Smooth muscle cell (in vitro differentiated cells): ENCODE measurements at regions not wholly inside any gene's neighbourhood (a gene's known extent, or its start where the extent isn't known, plus 50 kb on each side); places are given as distances from the start of the nearest gene placed in this dataset.

Source experiments
- DNase-seq: peaks from one replicate; lab custom pipeline; 2025; ENCODE audit not compliant: unreplicated experiment; lab: John Stamatoyannopoulos, UW
- H2AFZ ChIP-seq: fragments of 200-600 bp; sonication (generic); 2 replicates; pipeline ENCODE4 v1.6.0; 2016; ENCODE audit warnings: antibody characterized with exemption, low read depth, mild to moderate bottlenecking
- H3F3A ChIP-seq: fragments of 200-600 bp; sonication (generic); 2 replicates; pipeline ENCODE4 v1.6.0; 2017; ENCODE audit warnings: antibody characterized with exemption, low read depth
- H3K27ac ChIP-seq: fragments of 200-600 bp; sonication (generic); 2 replicates; pipeline ENCODE4 v1.5.1; 2016; ENCODE audit warnings: low read depth, mild to moderate bottlenecking
- H3K27me3 ChIP-seq: fragments of 200-600 bp; sonication (generic); 2 replicates; pipeline ENCODE4 v1.6.1; 2016; ENCODE audit warnings: low read depth, mild to moderate bottlenecking
- H3K36me3 ChIP-seq: fragments of 200-600 bp; sonication (generic); 2 replicates; pipeline ENCODE4 v1.5.1; 2016; ENCODE audit warnings: low read depth
- H3K4me1 ChIP-seq: fragments of 200-600 bp; sonication (generic); 2 replicates; pipeline ENCODE4 v1.5.1; 2016; ENCODE audit warnings: low read depth
- H3K4me2 ChIP-seq: fragments of 200-600 bp; sonication (generic); 2 replicates; pipeline ENCODE4 v1.6.0; 2016; ENCODE audit warnings: mild to moderate bottlenecking
- H3K4me3 ChIP-seq: fragments of 200-600 bp; sonication (generic); 2 replicates; pipeline ENCODE4 v1.5.1; 2016; ENCODE audit warnings: mild to moderate bottlenecking
- H3K79me2 ChIP-seq: fragments of 200-600 bp; sonication (generic); 2 replicates; pipeline ENCODE4 v1.6.0; 2016; ENCODE audit warnings: low read depth, mild to moderate bottlenecking
- H3K9ac ChIP-seq: fragments of 200-600 bp; sonication (generic); 2 replicates; pipeline ENCODE4 v1.6.0; 2016; ENCODE audit warnings: low read depth
- H3K9me3 ChIP-seq: fragments of 200-600 bp; sonication (generic); replicated peaks from 2 replicates; pipeline ENCODE4 v1.5.1; 2016; ENCODE audit warnings: low read depth
- H4K20me1 ChIP-seq: fragments of 200-600 bp; sonication (generic); 2 replicates; pipeline ENCODE4 v1.6.0; 2016; ENCODE audit warnings: low read depth
- CTCF ChIP-seq: fragments of 200-600 bp; sonication (generic); IDR thresholded peaks from 2 replicates; pipeline ENCODE4 v1.5.1; 2017; ENCODE audit warnings: borderline replicate concordance, mild to moderate bottlenecking, antibody characterized with exemption; ENCODE audit not compliant: insufficient read depth, poor library complexity, severe bottlenecking
- WGBS: methylation state at CpG from one replicate; pipeline ENCODE4 v1.1.7; 2016; ENCODE audit warnings: low lambda C conversion rate; 5-methylcytosine and 5-hydroxymethylcytosine counted together

- no peak overlapping the region for H3K9ac ChIP-seq
Observed at GRCh38 chr18:8506251-8507049, 102.8 kb upstream of the RAB12 start.

GRCh38 chr18:8507361-8507760 is 101.9 kb upstream of the RAB12 start:
- no peak for DNase-seq
- Histone ChIP-seq H3K27ac (no peak overlapping the region), H3K27me3 (no peaks in the 10 kb centered on the region), H3K9ac (no peak overlapping the region), H2AFZ (no peak overlapping the region), H3F3A (no peaks in the 10 kb centered on the region), H3K4me3 (no peak overlapping the region), H3K4me2 (no peak overlapping the region), H3K36me3 (no peaks in the 10 kb centered on the region), H3K4me1 (no peaks in the 10 kb centered on the region), H4K20me1 (no peaks in the 10 kb centered on the region), H3K79me2 (no peaks in the 10 kb centered on the region), H3K9me3 (no peaks in the 10 kb centered on the region)
- WGBS = 50% methylated on average over 5 of the region's 5 CpGs
- TF ChIP-seq CTCF = peak; percentile 26

More at GRCh38 chr18:8506251-8507049, 102.8 kb upstream of the RAB12 start:
- no peaks in the 10 kb centered on the region for H3K27me3 ChIP-seq
- H3K27ac ChIP-seq = no peak overlapping the region
- H3F3A ChIP-seq = no peaks in the 10 kb centered on the region
- H3K4me1 ChIP-seq = no peaks in the 10 kb centered on the region
- no peak for TF ChIP-seq CTCF
- no peaks in the 10 kb centered on the region for H3K36me3 ChIP-seq
- no peaks in the 10 kb centered on the region for H3K79me2 ChIP-seq
- H4K20me1 ChIP-seq = no peaks in the 10 kb centered on the region
- no peak for DNase-seq
- 91% methylated on average over 10 of the region's 10 CpGs for WGBS
- no peaks in the 10 kb centered on the region for H3K9me3 ChIP-seq
- no peak overlapping the region for H3K4me2 ChIP-seq
- H2AFZ ChIP-seq = no peak overlapping the region
- H3K4me3 ChIP-seq = no peak overlapping the region

GRCh38 chr18:8507915-8508705 is 101.1 kb upstream of the RAB12 start:
- Histone ChIP-seq H3K9me3 (no peaks in the 10 kb centered on the region), H3K4me2 (no peak overlapping the region), H3K4me1 (no peaks in the 10 kb centered on the region), H4K20me1 (no peaks in the 10 kb centered on the region), H3F3A (no peaks in the 10 kb centered on the region), H2AFZ (no peak overlapping the region), H3K27ac (no peak overlapping the region), H3K79me2 (no peaks in the 10 kb centered on the region), H3K27me3 (no peaks in the 10 kb centered on the region), H3K36me3 (no peaks in the 10 kb centered on the region), H3K9ac (no peak overlapping the region), H3K4me3 (no peak overlapping the region)
- no peak for DNase-seq
- 75% methylated on average over 10 of the region's 10 CpGs for WGBS
- no peak for TF ChIP-seq CTCF
